GM10266 (cell line): ENCODE measurements at regions not wholly inside any gene's neighbourhood (a gene's known extent, or its start where the extent isn't known, plus 50 kb on each side); places are given as distances from the start of the nearest gene placed in this dataset.

ENCODE experiments used
- DNase-seq: peaks from one replicate; pipeline ENCODE4 v3.0.0; 2012; ENCODE audit errors: extremely low spot score
- TF ChIP-seq, protein P1 (sequence below): IDR thresholded peaks from 2 replicates; pipeline ENCODE4 v1.5.1; 2012; ENCODE audit warnings: mild to moderate bottlenecking, low read depth; ENCODE audit not compliant: control insufficient read depth, insufficient read depth; ENCODE audit errors: missing control alignments

- TF ChIP-seq, protein P1, sequence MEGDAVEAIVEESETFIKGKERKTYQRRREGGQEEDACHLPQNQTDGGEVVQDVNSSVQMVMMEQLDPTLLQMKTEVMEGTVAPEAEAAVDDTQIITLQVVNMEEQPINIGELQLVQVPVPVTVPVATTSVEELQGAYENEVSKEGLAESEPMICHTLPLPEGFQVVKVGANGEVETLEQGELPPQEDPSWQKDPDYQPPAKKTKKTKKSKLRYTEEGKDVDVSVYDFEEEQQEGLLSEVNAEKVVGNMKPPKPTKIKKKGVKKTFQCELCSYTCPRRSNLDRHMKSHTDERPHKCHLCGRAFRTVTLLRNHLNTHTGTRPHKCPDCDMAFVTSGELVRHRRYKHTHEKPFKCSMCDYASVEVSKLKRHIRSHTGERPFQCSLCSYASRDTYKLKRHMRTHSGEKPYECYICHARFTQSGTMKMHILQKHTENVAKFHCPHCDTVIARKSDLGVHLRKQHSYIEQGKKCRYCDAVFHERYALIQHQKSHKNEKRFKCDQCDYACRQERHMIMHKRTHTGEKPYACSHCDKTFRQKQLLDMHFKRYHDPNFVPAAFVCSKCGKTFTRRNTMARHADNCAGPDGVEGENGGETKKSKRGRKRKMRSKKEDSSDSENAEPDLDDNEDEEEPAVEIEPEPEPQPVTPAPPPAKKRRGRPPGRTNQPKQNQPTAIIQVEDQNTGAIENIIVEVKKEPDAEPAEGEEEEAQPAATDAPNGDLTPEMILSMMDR = no peak
- no peak for DNase-seq
Observed at GRCh38 chr5:24786108-24786507, 141.3 kb upstream of the CDH10 start.

- TF ChIP-seq, protein P1 = no peak
- no peak for DNase-seq
Observed at GRCh38 chr5:24783596-24783995, 138.8 kb upstream of the CDH10 start.

GRCh38 chr5:24777392-24777791, 132.6 kb upstream of the CDH10 start:
- DNase-seq = no peak

DNA sequence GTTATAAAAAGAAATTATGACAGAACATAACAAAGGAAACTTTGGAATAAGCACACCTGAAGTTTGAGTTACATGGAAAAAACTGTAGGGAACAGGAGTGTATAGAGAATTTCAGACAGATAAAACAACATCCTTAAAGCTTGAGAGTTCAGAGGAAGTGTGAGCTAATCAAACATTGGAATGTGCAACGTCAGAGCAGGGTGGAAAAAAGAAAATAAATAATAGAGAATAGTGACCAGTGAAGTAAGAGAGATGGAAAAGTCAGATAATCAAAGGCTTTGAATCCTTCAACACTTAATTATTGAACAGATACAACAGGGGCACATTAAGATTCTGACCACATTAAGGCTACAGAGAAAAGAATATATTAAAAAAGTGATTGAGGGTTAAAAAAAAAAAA, 128.5 kb upstream of the CDH10 start:
- DNase-seq = no peak

More at GRCh38 chr5:24777392-24777791, 132.6 kb upstream of the CDH10 start:
- TF ChIP-seq, protein P1 = no peak

DNA sequence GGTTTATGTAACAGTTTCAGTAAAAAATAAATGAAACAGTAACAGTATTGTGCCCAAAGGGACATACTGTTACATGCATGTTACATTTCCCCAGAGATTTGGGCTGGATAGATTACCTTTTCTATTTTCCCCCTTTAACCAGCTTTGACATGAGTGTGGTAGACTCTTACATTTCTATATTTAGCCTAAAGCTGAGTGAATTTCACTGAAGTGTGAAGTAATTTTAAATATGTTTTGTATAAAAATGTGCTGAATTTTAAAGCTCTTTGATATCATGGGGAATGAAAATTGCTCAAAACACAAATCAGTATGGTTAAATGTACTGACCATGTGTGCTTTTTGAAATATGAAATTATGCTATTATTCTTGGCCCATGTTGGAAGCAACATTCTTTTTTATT, 122.3 kb upstream of the CDH10 start:
- TF ChIP-seq, protein P1 = no peak

More for the DNA sequence above, 128.5 kb upstream of the CDH10 start:
- TF ChIP-seq, protein P1 = no peak

DNA sequence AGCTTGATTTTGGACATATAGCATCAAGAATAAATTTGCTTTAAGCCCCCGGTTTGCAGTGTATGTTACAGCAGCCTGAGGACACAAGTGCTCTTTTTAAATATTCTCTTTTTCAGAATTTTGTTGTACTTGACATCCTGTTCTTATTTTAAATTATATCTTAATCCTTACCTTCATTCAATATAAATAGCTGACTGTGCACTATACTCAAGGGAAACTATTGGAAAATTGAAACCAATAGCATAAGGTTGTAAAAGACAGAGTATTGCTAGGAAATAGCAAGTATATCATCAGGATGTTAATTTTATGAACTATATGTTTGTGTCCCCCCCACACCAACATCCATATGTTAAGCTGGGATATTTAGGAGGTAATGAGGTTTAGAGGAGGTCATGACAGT, 120.4 kb upstream of the CDH10 start:
- no peak for DNase-seq
- TF ChIP-seq, protein P1 = no peak

More for the DNA sequence above, 122.3 kb upstream of the CDH10 start:
- DNase-seq = no peak

DNA sequence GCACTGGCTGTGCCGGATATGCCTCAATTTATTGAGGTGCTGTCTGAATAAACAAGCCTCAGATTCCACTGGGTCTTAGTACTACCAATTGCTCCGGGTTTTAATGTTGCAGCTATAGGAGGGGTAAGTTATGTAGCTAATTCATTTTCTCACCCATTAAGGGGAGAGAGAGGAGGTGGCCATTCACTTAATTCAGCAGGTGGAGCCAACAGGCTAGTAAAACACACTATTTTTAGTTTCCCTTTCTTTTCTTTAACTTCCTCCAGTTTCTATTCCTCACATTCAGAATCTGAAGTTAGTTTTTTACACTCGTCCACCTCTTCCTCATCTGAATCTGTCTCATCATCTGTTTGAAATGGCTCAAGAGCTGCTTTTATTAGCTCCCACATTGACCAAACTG, 105.6 kb upstream of the CDH10 start:
- TF ChIP-seq, protein P1 = no peak
- no peak for DNase-seq
